GM12878 (cell line): ENCODE measurements at regions not wholly inside any gene's neighbourhood (a gene's known extent, or its start where the extent isn't known, plus 50 kb on each side); places are given as distances from the start of the nearest gene placed in this dataset.

ENCODE experiments used
- ATAC-seq: fragments of 200-7000 bp; cut with Tn5 transposase; 3 replicates; pipeline ENCODE4 v1.9.1; 2020; ENCODE audit warnings: mild to moderate bottlenecking, moderate library complexity
- BruUV-seq: library from RNA; stranded (reverse); fragments of 400-500 nt; replicated peaks from 2 replicates; lab custom pipeline; 2021; lab: Mats Ljungman, UMichigan
- CTCF ChIA-PET: fragments of 300-600 bp; sonication (Branson Sonifier 250); formaldehyde crosslinking; extraction: SDS; loops from one replicate; lab custom pipeline; 2021; ENCODE audit warnings: inconsistent platforms; lab: Yijun Ruan, JAX
- POLR2A ChIA-PET: fragments of 350-600 bp; formaldehyde crosslinking; extraction: SDS; loops from one replicate; lab custom pipeline; 2021; ENCODE audit warnings: inconsistent platforms; lab: Charles Lee
- RAD21 ChIA-PET: fragments of 300-600 bp; sonication (Branson Sonifier 250); formaldehyde crosslinking; loops from one replicate; lab custom pipeline; 2023; ENCODE audit warnings: antibody characterized with exemption; ENCODE audit not compliant: unreplicated experiment; lab: Charles Lee
- SMC1A ChIA-PET: fragments of 300-600 bp; sonication (Branson Sonifier 250); formaldehyde crosslinking; loops from one replicate; lab custom pipeline; 2023; ENCODE audit not compliant: unreplicated experiment, uncharacterized antibody; lab: Charles Lee
- DNase-seq: peaks from one replicate; pipeline ENCODE4 v3.0.0-alpha.2; 2011; ENCODE audit warnings: low read depth, low spot score
- FAIRE-seq: peaks from 3 replicates; lab custom pipeline; 2011; peaks lifted over from hg19 to GRCh38; lab: Jason Lieb, UNC
- H2AFZ ChIP-seq: 2 replicates; pipeline ENCODE4 v1.6.0; 2011; ENCODE audit warnings: low read depth, low read length, control low read depth; ENCODE audit not compliant: control insufficient read depth
- H3K27ac ChIP-seq: 2 replicates; pipeline ENCODE4 v1.5.1; 2011; ENCODE audit warnings: control low read depth; ENCODE audit not compliant: control insufficient read depth, insufficient read depth
- H3K27me3 ChIP-seq, 2 experiments: replicated peaks in 1 of 2; 2 replicates each; pipeline versions ENCODE4 v1.6.0 to v1.6.1; 2011; ENCODE audit warnings: low read length in 1 of 2; ENCODE audit not compliant: control insufficient read depth in 2 of 2, insufficient read depth in 2 of 2
- H3K36me3 ChIP-seq, 2 experiments: 2 replicates each; pipeline ENCODE4 v1.5.1; 2011; ENCODE audit warnings: low read length in 1 of 2; ENCODE audit not compliant: control insufficient read depth in 2 of 2, insufficient read depth in 2 of 2
- H3K4me1 ChIP-seq: 2 replicates; pipeline ENCODE4 v1.6.1; 2011; ENCODE audit warnings: mild to moderate bottlenecking, low read length, moderate library complexity, mixed read lengths; ENCODE audit not compliant: control insufficient read depth, insufficient read depth
- H3K4me2 ChIP-seq: 2 replicates; pipeline ENCODE4 v1.6.0; 2011; ENCODE audit warnings: control low read depth; ENCODE audit not compliant: control insufficient read depth, insufficient read depth
- H3K4me3 ChIP-seq: fragments of 200-600 bp; sonication (generic); 2 replicates; pipeline ENCODE4 v1.5.1; 2016
- H3K79me2 ChIP-seq: 2 replicates; pipeline ENCODE4 v1.6.0; 2011; ENCODE audit warnings: low read length; ENCODE audit not compliant: control insufficient read depth, insufficient read depth
- H3K9ac ChIP-seq: 2 replicates; pipeline ENCODE4 v1.8.0; 2011; ENCODE audit warnings: low read length, control low read depth, mixed read lengths; ENCODE audit not compliant: control insufficient read depth, insufficient read depth
- H3K9me3 ChIP-seq: replicated peaks from 3 replicates; pipeline ENCODE4 v1.5.1; 2011; ENCODE audit warnings: mild to moderate bottlenecking, low read length; ENCODE audit not compliant: control insufficient read depth, insufficient read depth
- H4K20me1 ChIP-seq: 2 replicates; pipeline ENCODE4 v1.6.0; 2011; ENCODE audit not compliant: control insufficient read depth, insufficient read depth
- BHLHE40 ChIP-seq, 2 experiments: fragments of 450-650 bp in 1 of 2; IDR thresholded peaks; 2 replicates each; pipeline ENCODE4 v1.6.1; 2011 to 2017; ENCODE audit warnings: low read depth in 2 of 2, borderline replicate concordance in 1 of 2, improper control_type of control experiment in 1 of 2, low read length in 1 of 2, mild to moderate bottlenecking in 1 of 2
- CBX5 ChIP-seq: sonication (generic); IDR thresholded peaks from 2 replicates; pipeline ENCODE4 v1.6.1; 2016; ENCODE audit warnings: low read depth, moderate library complexity, mild to moderate bottlenecking, inconsistent platforms
- CHD1 ChIP-seq: IDR thresholded peaks from 2 replicates; pipeline ENCODE4 v1.6.1; 2012; ENCODE audit warnings: low read depth, low read length, improper control_type of control experiment
- MEF2B ChIP-seq: fragments of 450-650 bp; IDR thresholded peaks from 2 replicates; pipeline ENCODE4 v1.6.1; 2018; ENCODE audit warnings: mild to moderate bottlenecking, moderate library complexity; ENCODE audit not compliant: partially characterized antibody, poor library complexity, severe bottlenecking
- SRF ChIP-seq, 2 experiments: IDR thresholded peaks; 2 replicates each; pipeline ENCODE4 v1.6.1; 2011; ENCODE audit warnings: low read depth in 2 of 2, low read length in 2 of 2, mild to moderate bottlenecking in 1 of 2, moderate library complexity in 1 of 2
- TCF7 ChIP-seq: IDR thresholded peaks from 2 replicates; pipeline ENCODE4 v1.6.1; 2014; ENCODE audit warnings: antibody characterized with exemption, borderline replicate concordance
- ZBED1 ChIP-seq: IDR thresholded peaks from 2 replicates; pipeline ENCODE4 v1.6.1; 2016; ENCODE audit warnings: borderline replicate concordance
- WGBS: methylation state at CpG from one replicate; pipeline ENCODE4 v1.1.6; 2016; ENCODE audit warnings: low lambda C conversion rate; ENCODE audit not compliant: insufficient replicate concordance, insufficient coverage; ENCODE audit errors: missing lambda C conversion rate; 5-methylcytosine and 5-hydroxymethylcytosine counted together
- in situ Hi-C: fragments of 300-500 bp; cut with MboI; formaldehyde crosslinking; loops from 9 replicates; pipeline ENCODE4 v1.14.3; 2018; ENCODE audit warnings: mixed read lengths
- intact Hi-C: fragments of 100-400 bp; cut with micrococcal nuclease; formaldehyde crosslinking; loops from one replicate; pipeline ENCODE4 v1.14.2; 2022; ENCODE audit not compliant: unreplicated experiment
- TF ChIP-seq, protein P1 (sequence below): fragments of 450-650 bp; IDR thresholded peaks from 2 replicates; pipeline ENCODE4 v1.6.1; 2016; ENCODE audit warnings: mild to moderate bottlenecking
- TF ChIP-seq, protein P2 (sequence below): fragments of 450-650 bp; formaldehyde crosslinking; IDR thresholded peaks from 2 replicates; pipeline ENCODE4 v1.5.0; 2022; ENCODE audit warnings: mild to moderate bottlenecking, missing genetic modification characterization

DNA sequence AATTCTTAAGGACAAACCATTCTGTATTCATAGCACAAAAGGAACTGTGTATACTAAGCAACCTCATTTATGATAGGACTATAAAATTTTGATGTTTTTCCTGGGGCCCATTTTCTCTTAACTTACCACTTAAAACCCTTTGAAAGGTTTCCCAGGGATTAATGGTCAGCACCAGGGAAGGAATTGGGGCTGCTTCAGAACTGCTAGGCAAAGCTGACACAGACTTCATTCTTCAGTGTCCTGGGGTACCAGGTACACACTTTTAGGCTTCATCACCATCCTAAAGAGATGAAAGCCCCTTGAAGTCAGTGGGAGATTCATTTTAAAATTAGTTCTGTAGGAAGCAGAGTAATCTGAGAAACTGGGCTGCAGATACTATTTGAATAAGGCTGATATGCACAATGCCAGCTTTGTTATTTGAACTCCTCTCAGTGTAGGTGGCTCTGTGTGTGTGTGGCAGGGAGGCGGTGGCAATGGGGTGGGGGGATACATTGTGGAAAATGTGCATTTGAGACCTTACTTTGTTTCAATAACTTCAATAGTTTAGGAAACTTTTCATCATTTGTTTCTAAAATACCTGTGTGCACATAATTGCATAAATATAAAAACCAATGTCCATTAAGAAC is 329.3 kb upstream of the DCN start:
- Histone ChIP-seq H4K20me1 (no peaks in the 10 kb centered on the region), H3K9ac (no peak overlapping the region), H3K4me1 (no peaks in the 10 kb centered on the region), H3K27ac (no peak overlapping the region), H3K27me3 (no peaks in the 10 kb centered on the region), H3K4me2 (no peak overlapping the region), H3K79me2 (no peaks in the 10 kb centered on the region), H3K36me3 (no peaks in the 10 kb centered on the region), H2AFZ (no peak overlapping the region)
- RAD21 ChIA-PET = no interaction called here
- BruUV-seq = no TSS peak
- in situ Hi-C loops (no loop called here), intact Hi-C loops (no loop called here)
- SMC1A ChIA-PET = no interaction called here
- 67% methylated on average over 1 of the region's 1 CpG for WGBS
- CTCF ChIA-PET = no interaction called here
- no peak for TF ChIP-seq BHLHE40 (IDR thresholded peaks at IDR 0.05; ENCODE audit: borderline replicate concordance in 1 of 2, low read depth in 2 of 2, low read length in 1 of 2)
- no peak for TF ChIP-seq CHD1
- TF ChIP-seq, protein P1, sequence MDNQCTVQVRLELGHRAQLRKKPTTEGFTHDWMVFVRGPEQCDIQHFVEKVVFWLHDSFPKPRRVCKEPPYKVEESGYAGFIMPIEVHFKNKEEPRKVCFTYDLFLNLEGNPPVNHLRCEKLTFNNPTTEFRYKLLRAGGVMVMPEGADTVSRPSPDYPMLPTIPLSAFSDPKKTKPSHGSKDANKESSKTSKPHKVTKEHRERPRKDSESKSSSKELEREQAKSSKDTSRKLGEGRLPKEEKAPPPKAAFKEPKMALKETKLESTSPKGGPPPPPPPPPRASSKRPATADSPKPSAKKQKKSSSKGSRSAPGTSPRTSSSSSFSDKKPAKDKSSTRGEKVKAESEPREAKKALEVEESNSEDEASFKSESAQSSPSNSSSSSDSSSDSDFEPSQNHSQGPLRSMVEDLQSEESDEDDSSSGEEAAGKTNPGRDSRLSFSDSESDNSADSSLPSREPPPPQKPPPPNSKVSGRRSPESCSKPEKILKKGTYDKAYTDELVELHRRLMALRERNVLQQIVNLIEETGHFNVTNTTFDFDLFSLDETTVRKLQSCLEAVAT = no peak
- no peak for TF ChIP-seq TCF7
- TF ChIP-seq ZBED1 = no peak
- TF ChIP-seq, all 136 proteins: peak for 0
- no peaks in the 10 kb centered on the region for H3K9me3 ChIP-seq
- POLR2A ChIA-PET = no interaction called here
- no peak overlapping the region for H3K4me3 ChIP-seq
- no peak for FAIRE-seq
- no peak for DNase-seq
- ATAC-seq = no peak

DNA sequence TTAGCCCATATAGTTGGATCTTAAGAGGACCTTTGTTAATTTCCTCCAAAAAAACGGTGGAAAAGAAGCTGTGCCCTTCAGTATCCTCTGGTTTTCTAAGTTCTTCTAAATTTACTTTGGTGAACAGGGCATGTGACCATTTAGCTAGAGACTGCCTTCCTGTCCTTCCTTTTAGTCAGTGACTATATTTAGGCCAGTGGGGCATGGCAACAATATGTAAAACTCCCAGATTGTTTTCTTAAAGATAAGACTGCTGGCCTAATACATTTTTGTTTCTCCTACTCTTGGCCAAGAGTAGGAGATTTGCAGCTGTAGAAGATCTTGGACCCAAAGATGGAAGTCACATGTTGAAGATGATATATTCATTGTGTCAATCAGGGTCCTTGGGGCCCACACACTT is 325.1 kb upstream of the DCN start:
- ChIA-PET CTCF (no interaction called here), SMC1A (interaction anchor here (1.8 kb wide), 1 partner anchor 10 kb away, joined by 5 read pairs; no protein-coding TSS in a partner anchor)
- BruUV-seq = no TSS peak
- no peaks in the 10 kb centered on the region for H3K36me3 ChIP-seq
- 0% methylated on average over 1 of the region's 1 CpG for WGBS
- TF ChIP-seq SRF (IDR thresholded peaks at IDR 0.05; ENCODE audit: low read depth in 2 of 2, low read length in 2 of 2) (no peak), MEF2B (no peak), CBX5 (no peak)
- TF ChIP-seq, protein P2, sequence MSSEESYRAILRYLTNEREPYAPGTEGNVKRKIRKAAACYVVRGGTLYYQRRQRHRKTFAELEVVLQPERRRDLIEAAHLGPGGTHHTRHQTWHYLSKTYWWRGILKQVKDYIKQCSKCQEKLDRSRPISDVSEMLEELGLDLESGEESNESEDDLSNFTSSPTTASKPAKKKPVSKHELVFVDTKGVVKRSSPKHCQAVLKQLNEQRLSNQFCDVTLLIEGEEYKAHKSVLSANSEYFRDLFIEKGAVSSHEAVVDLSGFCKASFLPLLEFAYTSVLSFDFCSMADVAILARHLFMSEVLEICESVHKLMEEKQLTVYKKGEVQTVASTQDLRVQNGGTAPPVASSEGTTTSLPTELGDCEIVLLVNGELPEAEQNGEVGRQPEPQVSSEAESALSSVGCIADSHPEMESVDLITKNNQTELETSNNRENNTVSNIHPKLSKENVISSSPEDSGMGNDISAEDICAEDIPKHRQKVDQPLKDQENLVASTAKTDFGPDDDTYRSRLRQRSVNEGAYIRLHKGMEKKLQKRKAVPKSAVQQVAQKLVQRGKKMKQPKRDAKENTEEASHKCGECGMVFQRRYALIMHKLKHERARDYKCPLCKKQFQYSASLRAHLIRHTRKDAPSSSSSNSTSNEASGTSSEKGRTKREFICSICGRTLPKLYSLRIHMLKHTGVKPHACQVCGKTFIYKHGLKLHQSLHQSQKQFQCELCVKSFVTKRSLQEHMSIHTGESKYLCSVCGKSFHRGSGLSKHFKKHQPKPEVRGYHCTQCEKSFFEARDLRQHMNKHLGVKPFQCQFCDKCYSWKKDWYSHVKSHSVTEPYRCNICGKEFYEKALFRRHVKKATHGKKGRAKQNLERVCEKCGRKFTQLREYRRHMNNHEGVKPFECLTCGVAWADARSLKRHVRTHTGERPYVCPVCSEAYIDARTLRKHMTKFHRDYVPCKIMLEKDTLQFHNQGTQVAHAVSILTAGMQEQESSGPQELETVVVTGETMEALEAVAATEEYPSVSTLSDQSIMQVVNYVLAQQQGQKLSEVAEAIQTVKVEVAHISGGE = no peak
- TF ChIP-seq, all 136 proteins: peak for 0
- Histone ChIP-seq H3K9ac (no peak overlapping the region), H3K27me3 (no peaks in the 10 kb centered on the region), H2AFZ (no peak overlapping the region), H3K4me1 (no peaks in the 10 kb centered on the region), H3K27ac (no peak overlapping the region), H3K79me2 (no peaks in the 10 kb centered on the region), H3K4me3 (no peak overlapping the region), H3K9me3 (no peaks in the 10 kb centered on the region), H3K4me2 (no peak overlapping the region), H4K20me1 (no peaks in the 10 kb centered on the region)
- DNase-seq = no peak
- ChIA-PET RAD21 (no interaction called here), POLR2A (no interaction called here)
- in situ Hi-C loops (no loop called here), intact Hi-C loops (no loop called here)
- FAIRE-seq = no peak
- ATAC-seq = no peak
